Pancreas (tissue), 10 donors: ENCODE measurements at regions not wholly inside any gene's neighbourhood (a gene's known extent, or its start where the extent isn't known, plus 50 kb on each side); places are given as distances from the start of the nearest gene placed in this dataset.
A peak's percentile ranks its signal among the peaks of the same experiment; 100 is the strongest.

Experiments used
- ATAC-seq, 4 donors: fragments of 200-7000 bp; cut with Tn5 transposase; one replicate each; pipeline versions ENCODE4 v1.8.0 to v1.9.1; 2020; ENCODE audit warnings: mild to moderate bottlenecking in 4 of 4, moderate library complexity in 4 of 4
- DNase-seq, 6 donors: peaks; one replicate each; pipeline ENCODE4 v3.0.0-alpha.2; 2020
- FAIRE-seq: peaks from 2 replicates; lab custom pipeline; 2012; peaks lifted over from hg19 to GRCh38; lab: Jason Lieb, UNC
- H3K27ac ChIP-seq, 4 donors: fragments of 200-600 bp; sonication (generic); 1 replicate in 3 of 4; 2 replicates in 1 of 4; pipeline versions ENCODE4 v1.5.0 to v1.8.0; 2020
- H3K27me3 ChIP-seq, 4 donors: fragments of 200-600 bp; one replicate each; pipeline ENCODE4 v1.8.0; 2021
- H3K36me3 ChIP-seq, 3 donors: fragments of 200-600 bp; sonication (generic) in 1 of 3; one replicate each; pipeline versions ENCODE4 v1.5.0 to v1.8.0; 2020 to 2021
- H3K4me1 ChIP-seq, 3 donors: fragments of 200-600 bp; one replicate each; pipeline ENCODE4 v1.8.0; 2021
- H3K4me3 ChIP-seq, 4 donors: fragments of 200-600 bp; sonication (generic) in 2 of 4; one replicate each; pipeline versions ENCODE4 v1.5.0 to v1.8.0; 2020 to 2021
- H3K9me3 ChIP-seq, 4 donors: fragments of 200-600 bp; one replicate each; pipeline ENCODE4 v1.8.0; 2021
- CTCF ChIP-seq, 4 donors: fragments of 200-600 bp; sonication (generic) in 3 of 4; IDR thresholded peaks; one replicate each; pipeline versions ENCODE4 v1.5.0 to v1.8.0; 2021; ENCODE audit warnings: antibody characterized with exemption in 4 of 4
- WGBS, 2 donors: extraction: QIAGEN DNeasy Blood & Tissue Kit; methylation state at CpG; one replicate each; pipeline ENCODE4 v1.1.7; 2013; 5-methylcytosine and 5-hydroxymethylcytosine counted together
- intact Hi-C, 3 donors: fragments of 100-400 bp; cut with DNase I; formaldehyde crosslinking; loops; one replicate each; pipeline versions ENCODE4 v1.11.1 to v1.14.2; 2022
- donor health status: healthy with polysubstance abuse.
- donor health status: DM: no; HTN: no; CAD: no; lungs with moderate emphysema.
- donor health status: DM: no; HTN: no; CAD: no.
- donor health status: control.
- donor health status: control.
- donor health status: Bipolar disorder and iron deficiency.
- donor health status: DM: yes; HTN: yes; CAD: no.
- donor health status: DM: no; HTN: no; CAD: no.
- donor health status: DM: no; HTN: no; CAD: no.
- donor health status: DM: yes; HTN: yes; CAD: no.

GRCh38 chr22:26743149-26743548 is 85.8 kb downstream of the MIAT start:
- H3K27ac ChIP-seq, result no peak overlapping the region
- no peak for ATAC-seq
- no peak for TF ChIP-seq CTCF (IDR thresholded peaks at IDR 0.05)
- no peaks in the 10 kb centered on the region for H3K9me3 ChIP-seq
- intact Hi-C loops, result no loop called here
- 88 to 89% methylated on average over 5 of the region's 5 CpGs for WGBS, 2 donors
- DNase-seq, result no peak
- peaks cover 0 to 6% (median 0%) of the 10 kb centered on the region in 3 donors for H3K4me1 ChIP-seq
- no peak overlapping the region for H3K4me3 ChIP-seq
- FAIRE-seq, result no peak
- no peaks in the 10 kb centered on the region for H3K36me3 ChIP-seq
- H3K27me3 ChIP-seq, result no peaks in the 10 kb centered on the region

GRCh38 chr22:26744892-26745808 is 87.8 kb downstream of the MIAT start:
- TF ChIP-seq CTCF (IDR thresholded peaks at IDR 0.05), result no peak
- Histone ChIP-seq H3K4me3 (no peak overlapping the region), H3K27me3 (no peaks in the 10 kb centered on the region), H3K27ac (no peak overlapping the region), H3K36me3 (no peaks in the 10 kb centered on the region), H3K9me3 (no peaks in the 10 kb centered on the region), H3K4me1 (peaks cover 0 to 6% (median 0%) of the 10 kb centered on the region in 3 donors)
- intact Hi-C loops, result no loop called here
- FAIRE-seq (no peak), DNase-seq (no peak), ATAC-seq (peak in 2 of 4 donors; percentile 45 to 74)
- 65 to 77% methylated on average over 4 of the region's 4 CpGs for WGBS, 2 donors

GRCh38 chr22:26746311-26746710 is 88.9 kb downstream of the MIAT start:
- Histone ChIP-seq H3K9me3 (no peaks in the 10 kb centered on the region), H3K4me1 (peaks cover 0 to 6% (median 0%) of the 10 kb centered on the region in 3 donors)
- WGBS, 2 donors, result 86 to 92% methylated on average over 1 of the region's 1 CpG

DNA sequence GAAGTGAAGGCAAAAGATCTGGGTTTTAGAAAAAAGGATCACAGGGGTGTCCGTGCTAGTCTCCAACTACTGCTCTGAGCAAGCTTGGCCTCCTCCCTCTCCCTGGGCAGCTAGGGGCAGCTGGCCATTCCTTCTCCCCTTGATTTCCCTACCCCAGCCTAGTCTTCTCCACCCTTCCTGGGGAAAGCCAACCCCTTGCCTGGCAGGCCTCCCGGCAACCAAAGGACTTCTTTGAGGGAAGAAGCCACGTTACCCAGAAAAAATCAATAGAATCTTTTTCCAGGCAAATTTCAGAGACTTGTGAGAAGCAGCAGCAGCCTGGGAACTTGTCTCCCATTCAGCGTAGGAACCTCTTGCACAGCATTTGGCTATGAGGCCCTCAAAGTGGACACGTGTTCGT is 91.5 kb downstream of the MIAT start:
- peaks cover 0 to 6% (median 0%) of the 10 kb centered on the region in 3 donors for H3K4me1 ChIP-seq
- H3K27me3 ChIP-seq, result no peaks in the 10 kb centered on the region
- FAIRE-seq (no peak), DNase-seq (no peak), ATAC-seq (no peak)
- no peak overlapping the region for H3K4me3 ChIP-seq
- intact Hi-C loops, result no loop called here
- 74 to 77% methylated on average over 6 of the region's 6 CpGs for WGBS, 2 donors
- no peaks in the 10 kb centered on the region for H3K9me3 ChIP-seq
- no peak overlapping the region for H3K27ac ChIP-seq
- no peak for TF ChIP-seq CTCF (IDR thresholded peaks at IDR 0.05)
- H3K36me3 ChIP-seq, result no peaks in the 10 kb centered on the region

More at GRCh38 chr22:26746311-26746710, 88.9 kb downstream of the MIAT start:
- FAIRE-seq (no peak), ATAC-seq (no peak), DNase-seq (no peak)
- H3K27ac ChIP-seq, result no peak overlapping the region
- no peaks in the 10 kb centered on the region for H3K27me3 ChIP-seq
- intact Hi-C loops, result no loop called here
- no peaks in the 10 kb centered on the region for H3K36me3 ChIP-seq
- no peak overlapping the region for H3K4me3 ChIP-seq
- no peak for TF ChIP-seq CTCF (IDR thresholded peaks at IDR 0.05)

- ATAC-seq, result no peak
- WGBS, 2 donors, result 51 to 56% methylated on average over 5 of the region's 5 CpGs
- Histone ChIP-seq H3K27me3 (no peaks in the 10 kb centered on the region), H3K9me3 (no peaks in the 10 kb centered on the region), H3K4me1 (no peaks in the 10 kb centered on the region), H3K27ac (no peak overlapping the region), H3K36me3 (no peaks in the 10 kb centered on the region), H3K4me3 (no peak overlapping the region)
- DNase-seq, result no peak
- FAIRE-seq, result no peak
- intact Hi-C loops, result loop anchor here in 1 of 3 donors (10.0 kb wide), 1 partner anchor 1054 kb away; the partner anchor contains the start of gene MN1
- TF ChIP-seq CTCF (IDR thresholded peaks at IDR 0.05), result no peak
Measured at GRCh38 chr22:26751217-26751616, 93.8 kb downstream of the MIAT start.
